ENCODE measurements at regions not wholly inside any gene's neighbourhood (a gene's known extent, or its start where the extent isn't known, plus 50 kb on each side); places are given as distances from the start of the nearest gene placed in this dataset.

DNA sequence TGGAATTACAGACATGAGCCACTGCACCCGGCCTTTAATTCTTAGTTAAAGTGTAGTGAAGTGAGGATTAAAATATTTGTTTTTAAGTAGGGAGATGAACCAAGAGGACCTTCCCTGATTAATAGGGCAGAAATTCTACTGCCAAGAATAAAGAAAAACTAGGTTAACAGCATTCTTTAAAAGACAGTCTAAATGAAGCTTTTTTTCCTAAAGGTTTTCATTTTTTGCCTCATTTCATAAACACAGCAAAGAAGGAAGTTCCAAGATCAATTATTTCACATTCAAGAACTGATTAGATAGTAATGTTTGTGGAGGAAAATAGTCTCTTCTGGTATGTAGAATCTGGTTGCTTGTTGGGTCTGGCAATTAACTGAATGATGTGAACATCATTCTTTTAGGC lies 112.1 kb upstream of the ARSJ start:
- TF ChIP-seq EZH2 (IDR thresholded peaks at IDR 0.05; ENCODE audit: borderline replicate concordance, insufficient read depth, low read length, poor library complexity, severe bottlenecking) (no peak), POLR2AphosphoS5 (IDR thresholded peaks at IDR 0.05) (no peak)
